CD4-positive, alpha-beta T cell treated with Interleukin-6 at 100 ng/mL for 8 hours (primary cell): ENCODE measurements at regions not wholly inside any gene's neighbourhood (a gene's known extent, or its start where the extent isn't known, plus 50 kb on each side); places are given as distances from the start of the nearest gene placed in this dataset.

ENCODE experiments used
- DNase-seq: peaks from one replicate; pipeline ENCODE4 v3.0.0-alpha.2; 2020; ENCODE audit warnings: mixed read lengths, low spot score

- DNase-seq = no peak
Measured at GRCh38 chr6:139801571-139802321, 427.3 kb upstream of the CITED2 start.

GRCh38 chr6:139800837-139801236 lies 426.4 kb upstream of the CITED2 start:
- no peak for DNase-seq

- no peak for DNase-seq
Measured at GRCh38 chr6:139790527-139790926, 416.1 kb upstream of the CITED2 start.

- no peak for DNase-seq
Measured at GRCh38 chr6:139784222-139784769, 409.8 kb upstream of the CITED2 start.

- no peak for DNase-seq
Measured at GRCh38 chr6:139779988-139780774, 405.7 kb upstream of the CITED2 start.

- DNase-seq = no peak
Measured at GRCh38 chr6:139778688-139779087, 404.2 kb upstream of the CITED2 start.

- DNase-seq = no peak
Measured at GRCh38 chr6:139778106-139778505, 403.7 kb upstream of the CITED2 start.

- no peak for DNase-seq
Measured at GRCh38 chr6:139777202-139777970, 402.9 kb upstream of the CITED2 start.

GRCh38 chr6:139776041-139776440 lies 401.6 kb upstream of the CITED2 start:
- no peak for DNase-seq

GRCh38 chr6:139768196-139768595 lies 393.7 kb upstream of the CITED2 start:
- DNase-seq = no peak

- DNase-seq = no peak
Measured at GRCh38 chr6:139766796-139767195, 392.3 kb upstream of the CITED2 start.

GRCh38 chr6:139765825-139766285 lies 391.4 kb upstream of the CITED2 start:
- no peak for DNase-seq

- no peak for DNase-seq
Measured at GRCh38 chr6:139764498-139764986, 390.1 kb upstream of the CITED2 start.

- DNase-seq = no peak
Measured at GRCh38 chr6:139763468-139764210, 389.2 kb upstream of the CITED2 start.

GRCh38 chr6:139762587-139763031 lies 388.2 kb upstream of the CITED2 start:
- DNase-seq = no peak

GRCh38 chr6:139760128-139760527 lies 385.7 kb upstream of the CITED2 start:
- DNase-seq = no peak

- no peak for DNase-seq
Measured at GRCh38 chr6:139759086-139759485, 384.6 kb upstream of the CITED2 start.

- DNase-seq = no peak
Measured at GRCh38 chr6:139758209-139758611, 383.8 kb upstream of the CITED2 start.

- no peak for DNase-seq
Measured at GRCh38 chr6:139757784-139758183, 383.3 kb upstream of the CITED2 start.

GRCh38 chr6:139756381-139756780 lies 381.9 kb upstream of the CITED2 start:
- no peak for DNase-seq
